Right forelimb (tissue), 1 donor: ENCODE measurements at regions not wholly inside any gene's neighbourhood (a gene's known extent, or its start where the extent isn't known, plus 50 kb on each side); places are given as distances from the start of the nearest gene placed in this dataset.

ENCODE experiments used
- DNase-seq: peaks from one replicate; pipeline ENCODE4 v3.0.0-alpha.2; 2018

DNA sequence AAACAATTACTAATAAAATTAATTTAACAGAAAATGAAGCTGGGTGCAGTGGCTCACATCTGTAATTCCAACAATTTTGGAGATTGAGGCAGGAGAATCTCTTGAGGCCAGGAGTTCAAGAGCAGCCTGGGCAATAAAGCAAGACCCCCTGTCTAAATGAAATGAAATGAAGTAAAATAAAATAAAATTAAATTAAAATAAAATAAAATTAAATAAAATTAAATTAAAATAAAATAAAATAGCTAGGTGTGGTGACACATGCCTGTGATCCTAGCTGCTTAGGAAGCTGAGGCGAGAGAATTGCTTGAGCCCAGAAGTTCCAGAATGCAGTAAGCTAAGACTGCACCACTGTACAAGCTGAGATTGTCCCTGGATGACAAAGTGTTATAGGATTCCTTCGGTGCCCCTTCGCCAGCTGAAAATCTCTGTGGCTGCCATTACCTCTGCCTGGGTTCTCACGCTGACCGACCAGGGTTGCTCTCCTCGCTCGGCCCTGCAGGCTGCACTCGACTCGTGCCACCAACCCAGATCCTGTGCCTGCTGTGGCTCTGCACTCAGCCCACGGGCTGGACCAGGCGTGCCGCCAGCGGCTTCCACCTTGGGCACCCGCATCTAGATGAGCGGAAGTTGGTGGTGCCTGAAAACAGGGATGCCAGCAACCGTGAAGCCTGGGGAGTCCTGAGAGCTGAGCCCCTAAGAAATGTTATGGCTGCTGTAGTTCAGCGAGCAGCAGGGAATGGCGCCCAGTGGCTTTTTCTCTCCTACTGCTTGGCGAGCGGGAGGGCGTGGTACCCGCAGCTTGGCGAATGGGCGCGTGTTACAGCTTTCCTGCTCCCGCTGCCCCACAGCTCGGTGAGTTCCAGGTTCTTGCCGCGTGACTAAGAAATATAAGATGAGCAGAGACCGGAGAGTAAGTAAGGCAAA, 539.2 kb upstream of the PCDH9 start:
- DNase-seq, result no peak

GRCh38 chr13:67763984-67764383, 533.8 kb upstream of the PCDH9 start:
- DNase-seq, result no peak

GRCh38 chr13:67763384-67763783, 533.2 kb upstream of the PCDH9 start:
- DNase-seq, result no peak

DNA sequence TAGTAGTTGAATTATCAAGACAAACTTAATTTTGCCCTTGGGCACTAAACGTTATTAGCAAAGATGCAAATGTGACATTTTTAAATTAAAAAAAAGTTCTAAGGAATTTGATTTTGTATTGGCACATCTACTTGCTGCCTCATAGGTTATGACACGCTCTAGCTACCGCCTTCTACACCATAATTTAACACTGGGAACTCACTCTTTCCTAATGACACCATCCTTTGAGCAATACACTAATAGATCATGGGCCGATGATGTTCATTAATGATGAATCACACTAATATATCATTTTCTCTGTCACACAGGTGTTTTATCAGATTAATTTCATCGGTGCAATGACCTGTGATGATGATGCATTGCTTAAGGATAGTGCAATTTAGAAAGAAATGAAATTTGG, 528.8 kb upstream of the PCDH9 start:
- no peak for DNase-seq

GRCh38 chr13:67754012-67754411, 523.9 kb upstream of the PCDH9 start:
- DNase-seq, result no peak

DNA sequence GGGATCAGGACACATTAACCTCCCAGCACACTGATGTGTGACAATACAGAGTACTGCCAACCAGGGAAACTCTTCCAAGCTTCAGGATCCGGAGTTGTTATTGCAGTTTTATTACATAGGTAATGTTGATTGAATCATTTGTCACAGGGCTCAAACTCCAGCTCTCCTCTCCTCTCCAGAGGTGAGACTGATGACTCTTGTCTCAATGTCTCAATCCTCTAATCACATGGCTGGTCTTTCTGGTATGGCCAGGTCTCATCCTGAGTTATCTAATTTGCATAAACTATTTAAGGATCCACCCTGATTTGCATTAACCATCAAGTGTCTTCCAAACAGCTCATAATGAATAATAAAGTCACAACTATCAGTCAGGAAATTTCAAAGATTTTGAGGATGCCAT, 522.6 kb upstream of the PCDH9 start:
- DNase-seq, result no peak

GRCh38 chr13:67742478-67742877, 512.3 kb upstream of the PCDH9 start:
- DNase-seq, result no peak

- no peak for DNase-seq
Observed at GRCh38 chr13:67740871-67741535, 510.9 kb upstream of the PCDH9 start.

- DNase-seq, result no peak
Observed at GRCh38 chr13:67736646-67737420, 506.7 kb upstream of the PCDH9 start.

GRCh38 chr13:67735651-67736050, 505.5 kb upstream of the PCDH9 start:
- DNase-seq, result no peak

- DNase-seq, result no peak
Observed at GRCh38 chr13:67726979-67727378, 496.8 kb upstream of the PCDH9 start.

- no peak for DNase-seq
Observed at GRCh38 chr13:67725999-67726398, 495.9 kb upstream of the PCDH9 start.

- no peak for DNase-seq
Observed at GRCh38 chr13:67713571-67713970, 483.4 kb upstream of the PCDH9 start.

DNA sequence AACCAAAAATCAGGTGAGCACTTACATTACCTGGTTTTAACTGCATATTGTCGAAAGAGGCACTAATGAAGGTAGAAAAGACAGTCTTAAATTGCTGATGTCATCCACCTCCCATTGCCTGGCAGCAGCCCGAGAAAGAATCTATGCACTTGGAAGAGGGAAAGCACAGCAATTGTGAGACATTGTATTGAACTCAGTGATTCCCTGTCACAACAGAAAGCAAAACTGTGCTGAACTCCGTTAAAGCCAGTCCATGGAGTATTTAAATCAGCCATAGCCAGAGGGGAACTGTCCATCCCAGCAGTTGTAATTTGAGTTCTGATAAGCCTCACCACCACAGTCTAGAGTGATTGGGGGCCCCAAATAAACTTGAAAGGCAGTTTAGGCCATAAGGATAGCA, 466.6 kb upstream of the PCDH9 start:
- no peak for DNase-seq

GRCh38 chr13:67664502-67664901, 434.4 kb upstream of the PCDH9 start:
- DNase-seq, result no peak

GRCh38 chr13:67662997-67663396, 432.9 kb upstream of the PCDH9 start:
- no peak for DNase-seq

DNA sequence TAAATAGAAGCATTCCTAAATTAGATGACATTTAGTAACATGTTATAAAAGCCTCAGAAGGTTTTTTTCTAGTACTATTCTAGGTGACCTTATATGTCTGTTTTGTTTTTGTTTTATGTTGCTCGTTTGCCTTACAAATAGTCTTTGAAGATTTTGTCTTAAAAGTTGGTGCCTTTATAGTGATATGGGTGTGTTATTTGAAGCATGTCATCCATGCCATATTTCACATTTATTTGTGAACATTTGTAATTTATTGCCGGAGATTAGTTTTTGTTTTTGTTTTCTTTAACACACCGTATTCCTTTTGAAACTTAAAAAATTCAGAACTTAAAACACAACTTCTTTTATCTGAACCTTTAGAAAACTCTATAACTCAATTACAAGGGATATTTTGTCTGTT, 422.8 kb upstream of the PCDH9 start:
- DNase-seq, result no peak

- DNase-seq, result no peak
Observed at GRCh38 chr13:67651908-67652465, 421.9 kb upstream of the PCDH9 start.

DNA sequence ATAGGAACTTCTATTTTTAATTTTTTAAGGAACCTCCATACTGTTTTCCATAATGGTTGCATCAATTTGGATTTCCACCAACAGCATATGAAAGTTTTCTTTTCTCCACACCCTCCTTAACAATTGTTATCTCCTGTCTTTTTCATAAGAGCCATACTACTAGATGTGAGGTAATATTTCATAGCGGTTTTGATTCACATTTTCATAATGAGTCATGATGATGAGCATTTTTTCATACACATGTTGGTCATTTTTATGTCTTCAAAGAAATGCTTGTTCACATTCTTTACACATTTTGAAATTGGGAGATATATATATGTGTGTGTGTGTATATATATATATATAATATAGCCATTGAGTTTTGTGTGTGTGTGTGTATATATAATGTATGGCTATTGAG, 420.3 kb upstream of the PCDH9 start:
- no peak for DNase-seq

GRCh38 chr13:67645874-67646467, 415.8 kb upstream of the PCDH9 start:
- no peak for DNase-seq

DNA sequence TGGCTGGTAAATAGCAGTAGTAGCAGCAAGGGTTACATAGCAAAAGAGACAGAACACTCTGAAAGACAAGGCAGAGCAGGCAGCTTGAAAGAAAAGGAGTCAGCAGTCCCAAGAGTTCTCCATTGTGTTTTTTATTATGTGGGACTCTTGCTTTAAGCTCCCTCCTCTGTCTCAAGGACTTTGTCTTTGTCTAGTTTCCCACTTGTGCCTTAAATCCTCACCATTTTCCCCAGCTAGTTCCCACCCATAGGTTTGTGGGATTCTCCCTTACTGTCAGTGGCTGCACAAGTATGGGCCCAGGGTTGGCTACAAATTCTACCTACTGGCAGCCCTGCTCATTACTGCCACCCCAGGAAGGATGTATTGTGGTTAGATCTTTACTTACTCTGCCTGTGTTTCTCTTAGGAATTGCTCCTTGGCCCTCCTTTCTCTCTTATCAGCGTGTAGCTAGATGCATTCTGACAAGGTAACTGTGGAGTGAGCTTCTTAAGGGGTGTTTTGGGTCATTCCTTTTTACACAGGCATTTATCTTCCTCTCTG, 413.4 kb upstream of the PCDH9 start:
- DNase-seq, result no peak

DNA sequence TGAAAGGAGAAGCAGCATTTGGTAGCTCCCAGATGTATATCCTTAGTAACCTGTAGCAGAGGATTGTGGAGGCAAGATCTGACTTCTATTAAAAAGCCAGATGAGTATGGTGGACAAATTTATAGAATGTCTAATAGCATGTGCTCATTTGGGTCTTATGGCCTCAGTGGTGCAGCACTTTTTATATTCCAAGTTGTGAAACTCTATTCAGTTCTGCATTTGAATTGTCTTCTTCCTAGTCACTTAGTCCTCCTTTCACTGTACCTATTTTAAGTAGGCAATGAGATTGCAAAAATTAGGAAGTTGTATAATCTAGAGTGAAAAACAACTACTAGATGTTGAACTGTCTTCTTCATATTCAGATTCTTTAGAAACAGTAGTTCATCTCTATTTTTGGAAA, 412.5 kb upstream of the PCDH9 start:
- DNase-seq, result no peak

- DNase-seq, result no peak
Observed at GRCh38 chr13:67635754-67636153, 405.6 kb upstream of the PCDH9 start.
